HCT116 (cell line): ENCODE measurements at regions not wholly inside any gene's neighbourhood (a gene's known extent, or its start where the extent isn't known, plus 50 kb on each side); places are given as distances from the start of the nearest gene placed in this dataset.

ENCODE experiments used
- ATAC-seq: fragments of 200-7000 bp; cut with Tn5 transposase; 2 replicates; pipeline ENCODE4 v1.9.1; 2020; ENCODE audit warnings: mild to moderate bottlenecking, moderate library complexity
- BruUV-seq: library from RNA; stranded (reverse); fragments of 400-500 nt; replicated peaks from 2 replicates; lab custom pipeline; 2021; lab: Mats Ljungman, UMichigan
- CTCF ChIA-PET: fragments of 300-600 bp; sonication (Branson Sonifier 250); formaldehyde crosslinking; loops from one replicate; lab custom pipeline; 2021; ENCODE audit warnings: antibody characterized with exemption; lab: Charles Lee
- POLR2A ChIA-PET: fragments of 300-600, 350-600 bp; sonication (Branson Sonifier 250); formaldehyde crosslinking; loops from one replicate; lab custom pipeline; 2021; ENCODE audit warnings: antibody characterized with exemption; lab: Charles Lee
- RAD21 ChIA-PET, 2 experiments: fragments of 300-600 bp; sonication (Branson Sonifier 250); formaldehyde crosslinking; loops; one replicate each; lab custom pipeline; 2023; ENCODE audit warnings: low total read pairs in 2 of 2; ENCODE audit not compliant: uncharacterized antibody in 2 of 2, unreplicated experiment in 2 of 2, low non-redundant PET in 1 of 2; lab: Charles Lee
- DNase-seq: peaks from one replicate; pipeline ENCODE4 v3.0.0-alpha.2; 2010; ENCODE audit warnings: low read depth, low spot score
- H2AFZ ChIP-seq: fragments of 200-600 bp; shearing (Covaris generic), sonication (generic); 2 replicates; pipeline ENCODE4 v1.6.1; 2017; ENCODE audit warnings: low read depth, mixed run types, mixed read lengths, antibody characterized with exemption, low read length; ENCODE audit not compliant: poor library complexity, severe bottlenecking
- H3K27ac ChIP-seq: 2 replicates; pipeline ENCODE4 v1.5.1; 2012; ENCODE audit warnings: low read depth, low read length
- H3K27me3 ChIP-seq: fragments of 200-600 bp; sonication (generic); 2 replicates; pipeline ENCODE4 v1.6.1; 2016; ENCODE audit warnings: mixed run types, low read length, mixed read lengths; ENCODE audit not compliant: insufficient read depth
- H3K36me3 ChIP-seq, 2 experiments: fragments of 200-500 bp in 1 of 2; fragments of 200-600 bp in 1 of 2; sonication (Bioruptor generic) in 1 of 2; sonication (generic) in 1 of 2; 2 replicates each; pipeline versions ENCODE4 v1.5.1 to v1.6.1; 2014 to 2016; ENCODE audit warnings: low read length in 2 of 2, inconsistent platforms in 1 of 2, mixed read lengths in 1 of 2, mixed run types in 1 of 2; ENCODE audit not compliant: insufficient read depth in 2 of 2, control insufficient read depth in 1 of 2
- H3K4me1 ChIP-seq, 2 experiments: fragments of 200-600 bp in 1 of 2; sonication (generic) in 1 of 2; 2 replicates each; pipeline versions ENCODE4 v1.5.1 to v1.6.1; 2012 to 2017; ENCODE audit warnings: low read length in 2 of 2, inconsistent platforms in 1 of 2, mild to moderate bottlenecking in 1 of 2, mixed read lengths in 1 of 2, mixed run types in 1 of 2, moderate library complexity in 1 of 2; ENCODE audit not compliant: insufficient read depth in 2 of 2, control insufficient read depth in 1 of 2
- H3K4me2 ChIP-seq: fragments of 200-600 bp; sonication (generic); 2 replicates; pipeline ENCODE4 v1.6.1; 2017; ENCODE audit warnings: mixed run types, low read length, mixed read lengths
- H3K4me3 ChIP-seq, 2 experiments: fragments of 200-600 bp in 1 of 2; sonication (generic) in 1 of 2; replicated peaks in 1 of 2; 2 replicates each; pipeline ENCODE4 v1.5.1; 2011 to 2016; ENCODE audit warnings: low read length in 2 of 2, control low read depth in 1 of 2, low read depth in 1 of 2, mild to moderate bottlenecking in 1 of 2, mixed read lengths in 1 of 2, mixed run types in 1 of 2
- H3K79me2 ChIP-seq: fragments of 200-600 bp; sonication (generic); 2 replicates; pipeline ENCODE4 v1.6.1; 2017; ENCODE audit warnings: mild to moderate bottlenecking, mixed run types, low read length, moderate library complexity, mixed read lengths; ENCODE audit not compliant: insufficient read depth
- H3K9ac ChIP-seq: fragments of 200-600 bp; sonication (generic); 2 replicates; pipeline ENCODE4 v1.6.1; 2016; ENCODE audit warnings: low read length, mixed read lengths
- H3K9me2 ChIP-seq: fragments of 200-600 bp; sonication (generic), shearing (Covaris generic); 2 replicates; pipeline ENCODE4 v1.6.1; 2017; ENCODE audit warnings: mixed run types, mild to moderate bottlenecking, moderate library complexity; ENCODE audit not compliant: insufficient read depth
- H3K9me3 ChIP-seq, 2 experiments: fragments of 200-500 bp in 1 of 2; fragments of 200-600 bp in 1 of 2; sonication (Bioruptor generic) in 1 of 2; sonication (generic) in 1 of 2; 2 replicates each; pipeline ENCODE4 v1.6.1; 2014 to 2017; ENCODE audit warnings: low read length in 2 of 2, mixed read lengths in 2 of 2, inconsistent platforms in 1 of 2, low read depth in 1 of 2, mild to moderate bottlenecking in 1 of 2, mixed run types in 1 of 2, moderate library complexity in 1 of 2; ENCODE audit not compliant: control insufficient read depth in 1 of 2, insufficient read depth in 1 of 2
- H4K20me1 ChIP-seq: fragments of 200-600 bp; sonication (generic), shearing (Covaris generic); 2 replicates; pipeline ENCODE4 v1.6.1; 2017; ENCODE audit warnings: mixed run types, mild to moderate bottlenecking, moderate library complexity; ENCODE audit not compliant: insufficient read depth
- CBX3 ChIP-seq: IDR thresholded peaks from 2 replicates; pipeline ENCODE4 v1.6.1; 2012; ENCODE audit warnings: low read depth
- EGR1 ChIP-seq: IDR thresholded peaks from 2 replicates; pipeline ENCODE4 v1.6.1; 2012; ENCODE audit warnings: low read depth
- ELF1 ChIP-seq: IDR thresholded peaks from 2 replicates; pipeline ENCODE4 v1.6.1; 2012; ENCODE audit warnings: low read depth, borderline replicate concordance
- EZH2phosphoT487 ChIP-seq: fragments of 200-600 bp; IDR thresholded peaks from 2 replicates; pipeline ENCODE4 v1.6.1; 2018; ENCODE audit warnings: antibody characterized with exemption, borderline replicate concordance
- SIN3A ChIP-seq: IDR thresholded peaks from 2 replicates; pipeline ENCODE4 v1.6.1; 2012; ENCODE audit warnings: low read depth
- ZFX ChIP-seq: fragments of 450-650 bp; IDR thresholded peaks from 2 replicates; pipeline ENCODE4 v1.6.1; 2017
- ZNF274 ChIP-seq: fragments of 200-500 bp; sonication (Bioruptor generic); IDR thresholded peaks from 2 replicates; pipeline ENCODE4 v1.6.1; 2014; ENCODE audit warnings: mild to moderate bottlenecking, low read depth, low read length, inconsistent platforms
- intact Hi-C: fragments of 100-400 bp; cut with micrococcal nuclease; formaldehyde crosslinking; loops from 2 replicates; pipeline ENCODE4 v1.10.0; 2022
- TF ChIP-seq, protein P1 (sequence below): IDR thresholded peaks from 2 replicates; pipeline ENCODE4 v1.6.1; 2012
- TF ChIP-seq, protein P2 (sequence below), 3 experiments: fragments of 200-600 bp in 1 of 3; sonication (generic) in 1 of 3; IDR thresholded peaks in 2 of 3; conservative IDR thresholded peaks in 1 of 3; 2 replicates each; pipeline ENCODE4 v1.5.1; 2012 to 2017; ENCODE audit warnings: low read depth in 2 of 3, low read length in 2 of 3, antibody characterized with exemption in 1 of 3, borderline replicate concordance in 1 of 3, control low read depth in 1 of 3, mild to moderate bottlenecking in 1 of 3, mixed read lengths in 1 of 3, mixed run types in 1 of 3, moderate library complexity in 1 of 3; ENCODE audit not compliant: insufficient read depth in 1 of 3
- TF ChIP-seq, protein P3 (sequence below): IDR thresholded peaks from 2 replicates; pipeline ENCODE4 v1.6.1; 2012; ENCODE audit warnings: low read depth

DNA sequence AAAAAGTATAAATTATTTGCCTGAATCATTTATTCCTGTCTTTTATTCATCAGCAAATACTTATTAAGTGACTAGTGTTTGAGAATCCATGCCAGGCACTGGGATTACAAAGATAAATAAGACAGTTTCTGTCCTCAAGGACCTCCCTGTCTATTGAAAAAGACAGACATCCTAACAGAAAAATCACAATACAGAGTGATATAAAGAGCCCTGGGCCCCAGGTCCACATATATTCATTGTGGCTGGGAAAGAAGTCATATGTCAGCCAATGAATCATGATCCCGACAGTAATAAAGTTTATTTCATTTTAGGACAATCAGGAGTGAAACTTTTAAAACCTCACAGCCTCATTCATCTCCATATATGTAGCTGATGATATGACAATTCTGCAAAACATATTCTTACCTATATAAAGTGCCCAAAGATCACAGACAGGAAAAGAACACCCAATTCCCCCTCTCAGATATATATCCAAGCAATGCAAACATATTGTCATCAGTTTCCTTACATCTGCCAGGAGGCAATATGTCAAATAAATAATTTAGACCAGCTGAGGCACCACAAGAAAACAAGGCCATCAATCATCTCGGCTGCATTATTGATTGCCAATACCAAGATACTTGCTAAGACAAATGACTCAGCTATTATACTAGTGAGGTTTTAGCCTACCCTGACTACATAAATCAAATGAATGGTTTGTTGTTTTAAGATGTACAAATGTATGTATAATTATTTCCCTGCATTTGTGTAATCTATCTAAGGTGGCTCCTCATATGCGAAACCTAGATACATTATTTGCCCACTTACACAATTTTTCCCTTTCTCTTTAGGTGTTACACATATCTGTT, 590.9 kb upstream of the API5 start:
- Histone ChIP-seq H3K9ac (no peak overlapping the region), H3K4me3 (no peak overlapping the region), H3K4me1 (no peaks in the 10 kb centered on the region), H4K20me1 (no peaks in the 10 kb centered on the region), H3K9me3 (peaks cover 6 to 33% of the 10 kb centered on the region in 2 experiments; a peak in 2 of 4 replicates), H3K27me3 (no peaks in the 10 kb centered on the region), H3K4me2 (no peak overlapping the region), H2AFZ (no peak overlapping the region), H3K36me3 (no peaks in the 10 kb centered on the region), H3K9me2 (no peaks in the 10 kb centered on the region), H3K79me2 (no peaks in the 10 kb centered on the region), H3K27ac (no peak overlapping the region)
- DNase-seq: no peak
- CTCF ChIA-PET: no interaction called here
- ATAC-seq: no peak
- no peak for TF ChIP-seq ELF1
- no peak for TF ChIP-seq ZFX
- TF ChIP-seq, protein P1, sequence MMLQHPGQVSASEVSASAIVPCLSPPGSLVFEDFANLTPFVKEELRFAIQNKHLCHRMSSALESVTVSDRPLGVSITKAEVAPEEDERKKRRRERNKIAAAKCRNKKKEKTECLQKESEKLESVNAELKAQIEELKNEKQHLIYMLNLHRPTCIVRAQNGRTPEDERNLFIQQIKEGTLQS: no peak
- intact Hi-C loops: no loop called here
- POLR2A ChIA-PET: no interaction called here
- RAD21 ChIA-PET: no interaction called here
- no TSS peak for BruUV-seq

- no peaks in the 10 kb centered on the region for H3K36me3 ChIP-seq
- BruUV-seq: no TSS peak
Measured at GRCh38 chr11:42727879-42728278, 583.9 kb upstream of the API5 start.

More at GRCh38 chr11:42727879-42728278, 583.9 kb upstream of the API5 start:
- Histone ChIP-seq H3K9me3 (peaks cover 3 to 29% of the 10 kb centered on the region in 2 experiments; a peak in 2 of 4 replicates), H4K20me1 (no peaks in the 10 kb centered on the region), H3K27me3 (no peaks in the 10 kb centered on the region), H2AFZ (no peak overlapping the region), H3K4me1 (no peaks in the 10 kb centered on the region), H3K9ac (no peak overlapping the region), H3K4me2 (no peak overlapping the region)
- no peak for ATAC-seq
- ChIA-PET RAD21 (no interaction called here), CTCF (no interaction called here)
- no peak for DNase-seq
- TF ChIP-seq EGR1: no peak
- TF ChIP-seq, protein P2, sequence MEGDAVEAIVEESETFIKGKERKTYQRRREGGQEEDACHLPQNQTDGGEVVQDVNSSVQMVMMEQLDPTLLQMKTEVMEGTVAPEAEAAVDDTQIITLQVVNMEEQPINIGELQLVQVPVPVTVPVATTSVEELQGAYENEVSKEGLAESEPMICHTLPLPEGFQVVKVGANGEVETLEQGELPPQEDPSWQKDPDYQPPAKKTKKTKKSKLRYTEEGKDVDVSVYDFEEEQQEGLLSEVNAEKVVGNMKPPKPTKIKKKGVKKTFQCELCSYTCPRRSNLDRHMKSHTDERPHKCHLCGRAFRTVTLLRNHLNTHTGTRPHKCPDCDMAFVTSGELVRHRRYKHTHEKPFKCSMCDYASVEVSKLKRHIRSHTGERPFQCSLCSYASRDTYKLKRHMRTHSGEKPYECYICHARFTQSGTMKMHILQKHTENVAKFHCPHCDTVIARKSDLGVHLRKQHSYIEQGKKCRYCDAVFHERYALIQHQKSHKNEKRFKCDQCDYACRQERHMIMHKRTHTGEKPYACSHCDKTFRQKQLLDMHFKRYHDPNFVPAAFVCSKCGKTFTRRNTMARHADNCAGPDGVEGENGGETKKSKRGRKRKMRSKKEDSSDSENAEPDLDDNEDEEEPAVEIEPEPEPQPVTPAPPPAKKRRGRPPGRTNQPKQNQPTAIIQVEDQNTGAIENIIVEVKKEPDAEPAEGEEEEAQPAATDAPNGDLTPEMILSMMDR (IDR thresholded peaks at IDR 0.05 in 2 of 3, conservative IDR thresholded peaks at IDR 0.05 in 1 of 3; ENCODE audit: borderline replicate concordance in 1 of 3, insufficient read depth in 1 of 3, low read depth in 2 of 3, low read length in 2 of 3): no peak
- no peak for TF ChIP-seq CBX3
- TF ChIP-seq EZH2phosphoT487: no peak
- TF ChIP-seq SIN3A: no peak
- TF ChIP-seq, protein P3, sequence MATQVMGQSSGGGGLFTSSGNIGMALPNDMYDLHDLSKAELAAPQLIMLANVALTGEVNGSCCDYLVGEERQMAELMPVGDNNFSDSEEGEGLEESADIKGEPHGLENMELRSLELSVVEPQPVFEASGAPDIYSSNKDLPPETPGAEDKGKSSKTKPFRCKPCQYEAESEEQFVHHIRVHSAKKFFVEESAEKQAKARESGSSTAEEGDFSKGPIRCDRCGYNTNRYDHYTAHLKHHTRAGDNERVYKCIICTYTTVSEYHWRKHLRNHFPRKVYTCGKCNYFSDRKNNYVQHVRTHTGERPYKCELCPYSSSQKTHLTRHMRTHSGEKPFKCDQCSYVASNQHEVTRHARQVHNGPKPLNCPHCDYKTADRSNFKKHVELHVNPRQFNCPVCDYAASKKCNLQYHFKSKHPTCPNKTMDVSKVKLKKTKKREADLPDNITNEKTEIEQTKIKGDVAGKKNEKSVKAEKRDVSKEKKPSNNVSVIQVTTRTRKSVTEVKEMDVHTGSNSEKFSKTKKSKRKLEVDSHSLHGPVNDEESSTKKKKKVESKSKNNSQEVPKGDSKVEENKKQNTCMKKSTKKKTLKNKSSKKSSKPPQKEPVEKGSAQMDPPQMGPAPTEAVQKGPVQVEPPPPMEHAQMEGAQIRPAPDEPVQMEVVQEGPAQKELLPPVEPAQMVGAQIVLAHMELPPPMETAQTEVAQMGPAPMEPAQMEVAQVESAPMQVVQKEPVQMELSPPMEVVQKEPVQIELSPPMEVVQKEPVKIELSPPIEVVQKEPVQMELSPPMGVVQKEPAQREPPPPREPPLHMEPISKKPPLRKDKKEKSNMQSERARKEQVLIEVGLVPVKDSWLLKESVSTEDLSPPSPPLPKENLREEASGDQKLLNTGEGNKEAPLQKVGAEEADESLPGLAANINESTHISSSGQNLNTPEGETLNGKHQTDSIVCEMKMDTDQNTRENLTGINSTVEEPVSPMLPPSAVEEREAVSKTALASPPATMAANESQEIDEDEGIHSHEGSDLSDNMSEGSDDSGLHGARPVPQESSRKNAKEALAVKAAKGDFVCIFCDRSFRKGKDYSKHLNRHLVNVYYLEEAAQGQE: no peak
- no peak for TF ChIP-seq ZNF274
- TF ChIP-seq, all 23 proteins: peak for 0
- Histone ChIP-seq H3K4me3 (no peak overlapping the region), H3K9me2 (no peaks in the 10 kb centered on the region), H3K79me2 (no peaks in the 10 kb centered on the region), H3K27ac (no peak overlapping the region)
- POLR2A ChIA-PET: no interaction called here
- intact Hi-C loops: no loop called here
